NCI-H2081 treated with DMSO at 0.1 percent for 48 hours (cell line): ENCODE measurements at regions not wholly inside any gene's neighbourhood (a gene's known extent, or its start where the extent isn't known, plus 50 kb on each side); places are given as distances from the start of the nearest gene placed in this dataset.

Source experiments
- DNase-seq: peaks from one replicate; lab custom pipeline; 2025; lab: John Stamatoyannopoulos, UW

- no peak for DNase-seq
Observed at GRCh38 chr3:127089486-127090145, 103.3 kb upstream of the PRR23E start.

- no peak for DNase-seq
Observed at GRCh38 chr3:127090218-127091160, 102.4 kb upstream of the PRR23E start.

GRCh38 chr3:127091376-127091775 is 101.6 kb upstream of the PRR23E start:
- DNase-seq, result no peak

GRCh38 chr3:127092368-127092767 is 100.6 kb upstream of the PRR23E start:
- no peak for DNase-seq

GRCh38 chr3:127092776-127093175 is 100.2 kb upstream of the PRR23E start:
- no peak for DNase-seq

- no peak for DNase-seq
Observed at GRCh38 chr3:127093312-127093711, 99.6 kb upstream of the PRR23E start.

- DNase-seq, result no peak
Observed at GRCh38 chr3:127095774-127096173, 97.2 kb upstream of the PRR23E start.

- no peak for DNase-seq
Observed at GRCh38 chr3:127096256-127097071, 96.5 kb upstream of the PRR23E start.

- DNase-seq, result no peak
Observed at GRCh38 chr3:127097072-127097405, 95.9 kb upstream of the PRR23E start.

GRCh38 chr3:127097481-127097880 is 95.5 kb upstream of the PRR23E start:
- DNase-seq, result no peak

GRCh38 chr3:127099982-127100381 is 92.9 kb upstream of the PRR23E start:
- no peak for DNase-seq

GRCh38 chr3:127100459-127101410 is 92.2 kb upstream of the PRR23E start:
- no peak for DNase-seq

GRCh38 chr3:127101411-127102187 is 91.3 kb upstream of the PRR23E start:
- no peak for DNase-seq

GRCh38 chr3:127102188-127102520 is 90.8 kb upstream of the PRR23E start:
- no peak for DNase-seq

GRCh38 chr3:127102587-127102986 is 90.3 kb upstream of the PRR23E start:
- no peak for DNase-seq

- no peak for DNase-seq
Observed at GRCh38 chr3:127103080-127103479, 89.9 kb upstream of the PRR23E start.

- no peak for DNase-seq
Observed at GRCh38 chr3:127104586-127104985, 88.3 kb upstream of the PRR23E start.

- no peak for DNase-seq
Observed at GRCh38 chr3:127105587-127105986, 87.3 kb upstream of the PRR23E start.

GRCh38 chr3:127106053-127106452 is 86.9 kb upstream of the PRR23E start:
- DNase-seq, result no peak

GRCh38 chr3:127106456-127106855 is 86.5 kb upstream of the PRR23E start:
- no peak for DNase-seq

- no peak for DNase-seq
Observed at GRCh38 chr3:127107002-127107401, 85.9 kb upstream of the PRR23E start.
